Ovary (tissue), 3 donors: ENCODE measurements at regions not wholly inside any gene's neighbourhood (a gene's known extent, or its start where the extent isn't known, plus 50 kb on each side); places are given as distances from the start of the nearest gene placed in this dataset.

Experiments
- EP300 ChIP-seq: sonication (generic); formaldehyde crosslinking; IDR thresholded peaks from one replicate; pipeline ENCODE4 v1.6.1; 2017; ENCODE audit warnings: antibody characterized with exemption
- POLR2A ChIP-seq: fragments of 450-650 bp; IDR thresholded peaks from one replicate; pipeline ENCODE4 v1.6.1; 2017; ENCODE audit warnings: antibody characterized with exemption, mild to moderate bottlenecking, moderate library complexity
- TF ChIP-seq, protein P1 (sequence below), 3 donors: fragments of 450-650 bp in 2 of 3; fragments of 200-600 bp in 1 of 3; IDR thresholded peaks; one replicate each; pipeline versions ENCODE4 v1.5.1 to v1.8.0; 2016 to 2022; ENCODE audit warnings: antibody characterized with exemption in 3 of 3, mild to moderate bottlenecking in 1 of 3
- donor health status: DM: no; HTN: no; CAD: no.

DNA sequence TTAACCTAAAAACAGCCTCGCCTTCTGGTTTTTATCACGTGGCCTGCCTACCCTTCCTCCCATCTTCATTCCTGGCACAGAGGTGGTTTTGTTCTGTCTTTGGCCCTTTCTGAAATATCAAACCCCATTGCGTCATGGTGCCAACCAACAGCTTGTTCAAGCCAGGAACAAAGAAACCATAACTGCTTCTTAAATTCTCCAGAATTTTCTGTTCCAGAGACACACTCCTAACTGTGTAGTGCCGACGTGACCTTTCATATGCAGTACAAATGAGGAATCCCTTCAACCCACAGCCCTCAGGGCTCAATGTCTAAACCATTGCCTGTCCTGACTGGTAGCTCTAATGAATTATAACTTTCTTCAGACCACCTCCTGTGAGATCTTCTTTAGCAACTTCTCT lies 82.2 kb upstream of the TNP1 start:
- TF ChIP-seq EP300 (no peak), POLR2A (no peak)
- TF ChIP-seq, protein P1, sequence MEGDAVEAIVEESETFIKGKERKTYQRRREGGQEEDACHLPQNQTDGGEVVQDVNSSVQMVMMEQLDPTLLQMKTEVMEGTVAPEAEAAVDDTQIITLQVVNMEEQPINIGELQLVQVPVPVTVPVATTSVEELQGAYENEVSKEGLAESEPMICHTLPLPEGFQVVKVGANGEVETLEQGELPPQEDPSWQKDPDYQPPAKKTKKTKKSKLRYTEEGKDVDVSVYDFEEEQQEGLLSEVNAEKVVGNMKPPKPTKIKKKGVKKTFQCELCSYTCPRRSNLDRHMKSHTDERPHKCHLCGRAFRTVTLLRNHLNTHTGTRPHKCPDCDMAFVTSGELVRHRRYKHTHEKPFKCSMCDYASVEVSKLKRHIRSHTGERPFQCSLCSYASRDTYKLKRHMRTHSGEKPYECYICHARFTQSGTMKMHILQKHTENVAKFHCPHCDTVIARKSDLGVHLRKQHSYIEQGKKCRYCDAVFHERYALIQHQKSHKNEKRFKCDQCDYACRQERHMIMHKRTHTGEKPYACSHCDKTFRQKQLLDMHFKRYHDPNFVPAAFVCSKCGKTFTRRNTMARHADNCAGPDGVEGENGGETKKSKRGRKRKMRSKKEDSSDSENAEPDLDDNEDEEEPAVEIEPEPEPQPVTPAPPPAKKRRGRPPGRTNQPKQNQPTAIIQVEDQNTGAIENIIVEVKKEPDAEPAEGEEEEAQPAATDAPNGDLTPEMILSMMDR (IDR thresholded peaks at IDR 0.05), result no peak
